Stimulated activated CD4-positive, alpha-beta T cell treated with anti-CD3 and anti-CD28 coated beads, Interleukin-4, amount 100 ng/mL, for 48 hours (primary cell): ENCODE measurements at regions not wholly inside any gene's neighbourhood (a gene's known extent, or its start where the extent isn't known, plus 50 kb on each side); places are given as distances from the start of the nearest gene placed in this dataset.

ENCODE experiments used
- DNase-seq, 2 donors: peaks; one replicate each; pipeline ENCODE4 v3.0.0-alpha.2; 2020; ENCODE audit warnings: low read depth in 2 of 2

DNA sequence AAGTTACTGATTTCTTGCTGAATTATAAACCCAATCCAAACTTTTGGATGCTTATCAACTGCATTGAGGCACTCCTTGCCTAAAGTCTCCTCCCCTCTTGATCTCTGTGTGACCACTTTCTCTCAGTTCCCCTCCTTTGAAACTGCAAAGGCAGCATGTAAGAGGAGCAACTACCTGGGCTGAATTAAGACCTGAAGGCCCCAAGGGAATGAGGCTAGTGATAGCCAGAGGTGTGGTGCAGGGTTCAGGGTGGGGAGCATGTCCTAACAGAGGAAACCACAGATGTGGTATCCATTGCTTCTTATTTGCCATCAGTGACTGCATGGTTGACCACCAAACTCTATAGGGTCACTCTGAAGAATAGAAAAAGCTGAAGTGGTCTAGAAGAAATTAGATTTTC lies 557.9 kb downstream of the TNS1 start:
- DNase-seq: no peak

DNA sequence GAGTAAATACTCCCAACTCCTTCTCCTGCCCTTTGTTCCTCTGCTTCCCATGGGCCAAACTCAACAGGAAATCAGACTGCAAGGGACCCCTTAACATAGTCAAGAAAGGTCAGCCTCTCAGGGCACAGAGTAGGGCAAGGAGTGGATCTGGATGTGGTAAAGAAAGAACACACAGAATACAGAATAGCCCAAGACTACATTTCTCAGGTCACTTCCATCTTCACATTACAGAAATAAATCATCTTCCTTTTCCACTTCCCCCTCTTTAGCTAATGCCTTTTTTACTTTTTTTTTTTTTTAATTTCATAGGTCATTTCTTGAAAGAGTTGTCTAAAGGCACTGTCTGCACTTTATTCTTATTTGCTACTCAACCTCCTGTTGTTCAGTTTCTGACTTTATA lies 558.3 kb downstream of the TNS1 start:
- no peak for DNase-seq

DNA sequence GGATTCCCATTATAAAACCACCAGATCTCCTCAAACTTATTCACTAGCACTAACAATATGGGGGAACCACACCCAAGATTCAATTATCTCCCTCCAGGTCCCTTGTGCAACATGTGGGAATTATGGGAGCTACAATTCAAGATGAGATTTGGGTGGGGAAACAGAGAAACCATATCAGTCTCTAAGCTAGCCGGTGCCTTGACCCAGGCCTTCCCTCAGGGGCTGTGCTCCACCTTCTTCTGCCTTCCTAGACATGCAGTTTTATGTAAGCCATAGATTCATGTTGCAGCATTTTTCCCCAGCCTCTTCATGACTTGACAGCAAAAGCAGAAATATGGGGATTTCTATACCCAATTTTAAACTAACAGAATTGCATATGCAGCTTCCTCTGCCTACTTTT lies 559.2 kb downstream of the TNS1 start:
- DNase-seq: no peak

DNA sequence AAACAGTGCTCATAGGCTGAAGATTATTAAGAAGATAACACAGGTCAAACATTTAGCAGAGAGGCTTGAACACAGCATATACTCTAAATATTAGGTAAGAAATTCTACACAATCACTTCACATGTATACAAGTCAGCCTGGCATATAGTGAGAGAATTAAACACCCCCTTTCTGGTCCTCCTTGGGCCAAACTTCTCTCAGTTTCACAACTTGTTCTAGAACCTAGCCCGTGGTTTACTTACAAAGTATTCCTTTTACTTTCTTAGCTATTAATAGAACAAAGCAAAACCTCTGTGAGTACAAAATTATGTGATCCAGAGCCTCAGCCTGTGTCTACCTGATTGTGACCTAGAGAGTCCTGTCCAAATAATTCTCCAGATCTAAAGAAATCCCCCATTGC lies 562.8 kb downstream of the TNS1 start:
- no peak for DNase-seq

DNA sequence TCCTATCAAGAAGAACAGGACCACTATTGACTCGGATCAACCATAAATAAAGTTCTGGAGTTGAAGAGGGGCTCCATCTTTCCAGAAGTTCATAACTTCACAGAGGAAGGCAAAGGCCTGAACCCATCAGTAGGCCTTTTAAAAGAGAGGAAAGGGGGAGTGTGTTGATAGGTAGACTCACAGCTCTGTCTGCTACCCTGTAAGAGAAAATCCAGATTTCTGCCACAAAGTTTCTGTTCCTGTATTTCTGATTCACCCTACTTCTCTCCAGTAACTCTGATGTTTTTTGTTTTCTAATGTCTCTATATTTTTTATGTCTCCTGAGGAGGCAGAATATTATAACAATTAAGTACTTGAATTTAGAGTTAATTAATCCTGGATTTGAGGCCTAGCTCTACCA lies 564.0 kb downstream of the TNS1 start:
- no peak for DNase-seq

DNA sequence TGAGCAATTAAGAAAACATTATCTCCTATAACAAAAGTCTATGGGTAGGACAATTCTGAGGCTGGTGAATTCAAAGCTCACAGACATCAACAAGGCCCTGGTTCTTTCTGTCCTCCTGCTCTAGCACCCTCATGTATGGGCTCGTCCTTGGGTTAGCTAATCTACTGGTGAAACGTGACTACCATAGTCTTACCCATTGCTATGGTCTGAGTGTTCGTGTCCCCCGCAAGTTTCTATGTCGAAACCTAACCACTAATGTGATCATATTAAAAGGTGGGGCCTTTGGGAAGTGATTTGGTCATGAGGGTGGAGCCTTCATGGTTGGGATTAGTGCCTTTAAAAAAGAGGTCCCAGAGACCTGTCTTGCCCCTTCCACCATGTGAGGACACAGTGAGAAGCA lies 564.7 kb downstream of the TNS1 start:
- no peak for DNase-seq

DNA sequence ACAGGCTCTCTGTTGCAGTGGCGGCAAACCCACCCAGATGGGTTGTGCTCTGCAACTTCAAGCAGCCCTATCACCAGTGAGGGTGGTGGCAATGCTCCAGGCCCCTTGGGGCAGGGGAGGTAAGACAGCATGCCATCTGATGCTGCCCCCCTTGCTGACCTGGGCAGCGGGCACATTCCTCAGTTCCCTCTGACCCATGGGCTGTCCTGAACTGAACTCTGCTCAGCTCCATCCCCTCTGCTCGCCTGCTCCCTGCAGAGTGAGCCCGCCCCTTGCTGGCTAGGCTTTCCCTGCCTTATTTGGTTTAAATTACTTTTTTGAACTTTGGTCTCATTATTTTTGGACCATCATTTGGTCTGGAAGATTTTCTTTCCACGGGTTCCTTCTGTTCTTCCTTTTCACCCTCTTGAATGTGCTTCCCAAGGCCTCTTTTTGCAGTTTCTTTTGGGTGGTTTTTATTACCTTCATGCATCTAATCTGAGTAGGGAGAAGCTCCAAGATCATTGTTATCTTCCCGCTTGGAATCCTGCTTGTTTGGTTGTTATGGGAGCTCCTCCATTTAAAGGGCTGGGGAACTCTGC lies 565.4 kb downstream of the TNS1 start:
- no peak for DNase-seq

DNA sequence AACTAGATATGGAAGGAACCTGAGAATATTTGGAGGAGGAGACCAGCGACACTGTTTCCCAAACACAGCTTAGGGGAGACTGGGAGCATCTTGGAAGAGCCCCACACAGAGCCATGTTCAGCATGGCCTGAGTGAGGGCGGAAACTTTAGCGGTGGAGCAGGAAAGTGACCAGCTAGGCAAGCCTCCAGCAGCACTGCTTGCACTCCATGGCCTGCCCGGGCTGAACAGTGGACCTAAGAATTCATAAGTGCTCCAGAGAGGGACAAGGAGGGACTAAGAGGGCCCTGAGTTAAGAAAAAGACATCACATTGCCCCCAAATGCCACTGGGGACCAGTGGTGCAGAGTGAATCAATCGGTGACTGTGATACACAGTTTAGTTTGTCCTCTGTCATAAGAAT lies 566.4 kb downstream of the TNS1 start:
- no peak for DNase-seq

DNA sequence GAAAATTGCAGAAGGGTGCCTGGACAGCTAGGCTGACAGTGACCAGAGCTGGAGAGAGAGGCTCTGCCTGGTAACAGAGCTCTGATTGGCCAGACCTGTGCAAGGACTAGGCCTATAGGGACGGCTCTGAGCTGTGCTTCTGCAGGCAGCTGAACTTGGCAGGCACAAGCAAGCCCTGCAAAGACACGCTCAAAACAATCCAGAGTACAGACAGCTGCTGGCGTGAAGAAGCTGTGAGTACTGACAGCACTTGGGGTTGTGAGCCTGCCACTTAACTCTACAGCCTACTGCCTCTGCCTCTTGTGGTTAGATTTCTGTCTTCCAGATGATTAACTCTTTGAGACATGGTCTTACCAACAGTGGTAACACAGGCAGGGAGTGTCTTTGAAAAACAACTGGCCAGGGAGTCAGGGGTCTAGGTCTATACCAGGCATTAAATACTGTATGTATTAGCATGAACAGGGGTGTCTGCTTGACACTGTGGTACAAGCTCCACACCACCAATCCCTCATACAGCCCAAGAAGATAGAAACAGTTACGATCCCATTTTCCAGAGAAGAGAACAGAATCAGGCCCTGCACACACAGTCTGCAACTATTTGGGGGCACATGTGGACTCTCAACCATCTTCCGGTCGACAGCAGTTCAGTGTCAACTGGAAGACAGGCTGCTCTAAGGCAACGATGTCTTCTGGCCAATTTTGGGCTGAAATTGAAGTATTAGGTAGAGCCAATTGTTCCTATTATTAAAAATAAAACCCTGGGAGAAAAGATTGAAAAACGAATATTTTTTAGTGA lies 568.4 kb downstream of the TNS1 start:
- no peak for DNase-seq

DNA sequence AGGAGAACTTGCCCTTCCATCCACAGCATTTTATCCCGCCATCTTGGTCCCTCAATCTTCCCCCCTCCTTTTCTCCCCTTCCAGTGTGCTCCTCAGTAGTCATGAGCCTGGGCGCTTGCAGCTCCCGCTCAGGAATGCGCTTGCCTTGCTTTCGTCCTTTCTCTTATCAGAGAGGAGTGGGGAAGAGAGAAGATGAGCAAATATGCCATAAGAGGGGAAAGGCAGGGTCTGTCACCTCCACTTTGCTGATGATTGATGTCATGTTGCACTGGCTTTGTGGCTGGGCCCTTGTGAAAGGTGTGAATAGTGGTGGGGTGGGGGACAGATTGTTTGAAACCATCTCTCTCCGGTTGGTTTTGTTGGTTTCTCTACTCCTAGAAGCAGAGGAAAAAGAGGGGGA lies 569.3 kb downstream of the TNS1 start:
- DNase-seq: no peak

DNA sequence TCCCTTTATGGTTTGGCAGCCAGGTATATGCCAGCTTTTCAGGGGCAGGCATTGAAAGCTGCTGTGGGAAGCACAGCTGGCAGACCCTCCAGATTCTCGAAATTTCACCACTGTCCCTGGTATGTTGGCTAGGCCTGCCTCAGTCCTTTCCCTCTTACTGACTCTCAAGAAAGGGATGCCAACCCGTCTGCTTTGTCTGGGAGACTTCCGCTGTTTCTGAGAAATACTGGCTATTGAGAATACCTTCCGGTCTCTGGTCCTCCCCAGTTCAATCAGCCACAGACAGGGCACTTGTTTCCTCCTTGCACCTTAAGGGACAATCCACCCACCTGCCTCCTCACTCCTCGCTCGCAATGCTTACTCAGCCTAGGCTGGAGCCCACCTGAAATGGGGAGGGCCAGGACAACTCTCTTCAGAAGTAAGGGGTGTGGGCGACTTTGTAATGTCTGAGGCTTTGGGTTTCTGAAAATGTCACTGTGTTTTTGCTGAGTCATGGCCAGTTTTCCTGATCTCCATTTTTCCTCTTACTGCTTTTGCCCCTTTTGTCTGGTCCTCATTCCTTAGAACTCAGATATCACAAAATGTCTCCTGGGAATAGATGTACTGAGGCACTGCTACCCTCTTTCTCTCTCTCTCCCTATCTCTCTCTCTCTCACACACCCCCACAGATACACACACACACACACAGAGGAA lies 571.1 kb downstream of the TNS1 start:
- DNase-seq: no peak

DNA sequence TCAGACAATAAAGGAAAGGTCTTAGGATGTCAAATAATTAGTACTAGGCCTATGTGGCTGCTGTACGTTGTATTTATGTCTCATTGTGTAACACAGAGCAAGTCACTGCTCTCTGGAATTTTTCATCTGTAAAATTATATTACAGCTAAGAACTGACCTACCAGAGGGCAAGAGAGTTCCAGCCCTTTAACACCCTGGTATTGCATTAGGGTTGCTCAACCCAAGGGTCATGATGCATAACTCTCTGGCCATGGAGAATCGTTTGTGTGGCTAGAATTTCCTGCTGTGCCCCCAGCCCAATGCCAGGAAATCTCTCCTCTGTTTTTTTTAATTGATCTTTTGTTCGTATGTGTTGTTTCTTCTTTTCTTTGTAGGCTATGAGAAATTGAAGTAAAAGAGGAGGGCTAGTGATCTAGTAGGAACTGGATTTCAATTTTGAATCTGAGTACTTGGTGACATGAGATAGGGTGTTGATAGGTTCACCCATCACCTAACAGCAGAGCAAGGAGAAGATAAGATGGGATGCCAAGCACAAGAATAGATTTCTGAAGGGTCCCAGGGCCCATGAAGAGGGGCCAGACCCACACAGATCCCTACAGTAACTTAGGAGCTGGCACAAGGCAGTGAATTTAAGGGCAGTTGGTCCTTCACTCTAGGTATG lies 571.2 kb upstream of the TNP1 start:
- no peak for DNase-seq

DNA sequence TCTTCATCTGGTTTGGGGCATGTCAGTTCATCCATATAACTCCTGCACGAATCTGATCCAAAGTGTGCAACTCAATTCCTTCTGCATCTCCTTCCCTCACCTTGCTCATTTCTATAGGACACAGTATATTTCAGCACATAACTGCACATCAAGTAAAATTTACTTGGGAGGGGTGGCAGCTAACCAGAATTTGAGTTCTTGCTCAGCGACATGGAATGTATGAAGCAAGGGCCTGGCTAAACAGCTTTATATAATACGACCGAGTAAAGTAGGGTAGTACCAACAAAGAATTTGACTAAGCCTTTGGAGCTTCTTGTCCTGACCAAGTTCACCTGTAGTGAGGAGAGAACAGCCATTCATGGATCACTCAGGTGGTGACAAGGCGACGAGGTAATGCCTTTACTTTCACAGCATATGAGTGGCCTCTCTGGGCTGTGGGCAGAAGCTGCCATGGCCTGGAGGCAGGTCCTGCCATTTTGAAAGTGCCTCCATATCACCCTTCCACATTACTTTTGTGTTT lies 570.2 kb upstream of the TNP1 start:
- no peak for DNase-seq

DNA sequence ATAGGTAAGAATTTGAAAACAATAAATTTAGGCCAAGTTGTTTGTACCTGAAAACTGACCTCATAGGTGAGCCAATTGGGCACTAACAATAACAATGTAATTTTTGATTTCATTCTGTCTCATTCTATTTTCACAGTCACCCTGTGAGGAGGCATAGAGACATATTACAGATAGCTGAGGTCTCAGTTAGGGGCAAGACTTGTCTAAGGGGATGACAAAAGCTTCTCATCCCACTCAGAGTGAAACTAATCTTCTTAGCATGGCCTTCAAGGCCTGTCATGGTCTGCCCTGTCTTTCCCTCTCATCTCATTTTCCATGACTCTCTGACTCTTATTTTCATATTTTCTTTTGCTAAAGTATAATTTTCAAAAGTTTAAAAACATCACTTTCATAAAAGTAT lies 562.0 kb upstream of the TNP1 start:
- DNase-seq: no peak

DNA sequence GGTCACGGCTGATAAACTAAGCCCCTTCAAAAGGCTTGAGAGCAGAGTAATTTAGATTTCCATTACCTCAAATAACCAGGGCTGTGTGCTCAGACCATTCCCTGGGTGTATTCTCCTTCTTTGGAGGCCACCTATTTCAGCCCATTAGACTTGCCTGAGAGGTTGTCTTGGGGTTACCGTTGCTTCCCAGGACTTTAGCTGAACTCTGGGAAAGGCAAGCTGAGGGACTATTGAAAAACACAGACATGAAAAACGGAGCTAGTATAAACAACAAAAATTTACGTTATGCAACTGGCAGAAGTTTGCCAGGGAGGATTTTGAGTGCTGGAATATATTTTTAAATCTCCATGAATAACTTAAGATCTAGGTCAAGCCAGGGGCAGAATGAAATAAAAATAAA lies 561.0 kb upstream of the TNP1 start:
- no peak for DNase-seq

DNA sequence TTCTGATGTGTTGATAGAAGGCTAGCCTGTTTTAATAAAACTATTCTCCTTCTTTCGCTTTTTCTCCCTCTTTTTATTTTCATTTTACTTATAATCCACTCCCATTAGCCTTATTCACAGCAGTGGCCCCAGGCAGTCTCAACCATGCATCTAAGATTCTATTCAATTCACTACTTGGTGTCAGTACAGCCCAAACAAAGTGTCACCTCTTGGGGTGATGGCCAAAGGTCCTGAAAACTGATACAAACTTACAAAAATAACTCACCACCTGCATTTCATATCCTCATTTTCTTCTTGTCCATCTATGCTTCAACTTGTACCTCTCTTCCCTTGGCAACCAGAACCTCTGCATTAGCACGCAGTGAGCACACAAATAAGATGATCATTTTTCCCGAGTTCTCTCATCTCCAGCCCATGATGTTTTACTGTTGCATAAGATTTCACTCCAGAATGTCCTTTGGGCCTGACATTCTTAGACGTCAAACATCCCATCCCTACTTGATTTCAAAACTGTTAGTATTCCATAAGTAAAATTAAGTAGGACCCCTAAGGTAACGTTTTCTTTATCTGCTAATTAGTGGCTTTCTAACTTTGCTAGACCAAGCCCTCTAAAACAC lies 559.3 kb upstream of the TNP1 start:
- DNase-seq: no peak

DNA sequence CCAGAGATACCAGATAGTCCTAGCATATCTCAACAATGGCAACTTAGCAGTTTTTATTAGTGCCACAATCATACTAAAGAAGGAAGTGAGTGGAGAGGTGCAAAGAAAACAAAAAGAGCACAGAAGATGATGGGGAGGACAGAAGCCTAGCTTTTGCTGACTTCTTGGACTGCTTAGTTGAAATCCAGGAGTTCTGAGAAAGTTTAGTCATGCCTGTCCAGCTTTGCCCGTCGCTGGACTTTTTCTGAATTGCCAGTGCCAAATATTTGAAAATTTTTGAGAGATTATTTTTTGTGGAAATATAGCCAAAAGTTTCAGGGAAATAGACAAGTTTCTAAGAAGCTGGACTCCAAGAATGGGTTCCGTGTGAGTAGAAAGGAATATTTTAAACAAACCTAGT lies 558.7 kb upstream of the TNP1 start:
- no peak for DNase-seq

DNA sequence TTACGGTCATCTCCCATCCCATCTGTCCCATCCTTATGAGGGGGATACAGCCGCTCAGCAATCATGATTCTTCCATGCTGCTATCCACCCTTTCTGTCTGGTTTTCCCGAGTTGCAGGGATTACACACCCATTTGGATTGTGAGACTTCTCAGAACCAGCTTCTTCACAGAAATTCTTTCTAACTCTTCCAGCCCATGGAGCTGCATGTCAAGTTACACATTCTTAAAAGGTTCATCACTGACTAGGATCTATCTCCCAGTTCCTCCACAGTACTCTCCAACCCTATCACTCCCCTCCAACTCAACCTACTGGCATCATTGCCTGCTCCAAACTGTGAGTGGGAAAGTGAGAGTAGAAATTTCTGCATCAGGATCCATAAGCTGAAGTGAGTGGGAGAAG lies 558.2 kb upstream of the TNP1 start:
- no peak for DNase-seq

DNA sequence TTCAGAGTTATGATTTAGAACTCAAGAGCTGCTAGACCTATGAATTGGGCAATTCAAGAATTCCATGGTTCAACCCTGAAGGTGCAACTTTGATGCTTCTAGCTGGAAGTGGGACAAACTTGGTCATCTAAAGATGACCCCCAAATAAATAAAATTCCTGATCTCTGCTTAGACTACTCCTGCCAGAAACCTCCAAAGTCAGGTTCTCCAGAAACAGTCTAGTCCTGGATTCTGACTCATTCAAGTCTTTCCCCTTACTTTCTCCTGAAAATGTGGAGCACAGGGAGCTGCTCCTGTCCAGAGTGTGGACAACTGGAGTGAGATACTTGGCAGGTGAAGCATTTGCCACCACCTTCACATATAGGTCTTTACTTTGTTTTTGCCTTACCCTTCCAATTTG lies 557.7 kb upstream of the TNP1 start:
- DNase-seq: no peak

DNA sequence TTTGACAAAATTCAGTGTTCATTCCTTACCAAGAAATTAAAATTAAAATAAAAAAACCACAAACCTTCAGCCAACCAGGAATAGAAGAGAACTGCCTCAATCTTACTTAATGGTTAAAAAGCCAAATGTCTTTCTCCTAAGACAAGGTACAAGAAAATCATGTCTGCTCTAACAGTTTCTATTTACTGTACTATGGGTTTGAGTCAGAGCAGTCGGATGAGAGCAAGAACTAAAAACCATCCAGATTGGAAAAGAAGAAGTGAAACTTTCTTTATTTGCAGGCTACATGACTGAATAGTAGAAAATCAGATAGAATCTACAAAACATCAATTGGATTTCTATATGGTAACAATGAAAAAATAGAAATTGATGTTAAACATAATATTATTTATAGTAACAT lies 555.5 kb upstream of the TNP1 start:
- no peak for DNase-seq

DNA sequence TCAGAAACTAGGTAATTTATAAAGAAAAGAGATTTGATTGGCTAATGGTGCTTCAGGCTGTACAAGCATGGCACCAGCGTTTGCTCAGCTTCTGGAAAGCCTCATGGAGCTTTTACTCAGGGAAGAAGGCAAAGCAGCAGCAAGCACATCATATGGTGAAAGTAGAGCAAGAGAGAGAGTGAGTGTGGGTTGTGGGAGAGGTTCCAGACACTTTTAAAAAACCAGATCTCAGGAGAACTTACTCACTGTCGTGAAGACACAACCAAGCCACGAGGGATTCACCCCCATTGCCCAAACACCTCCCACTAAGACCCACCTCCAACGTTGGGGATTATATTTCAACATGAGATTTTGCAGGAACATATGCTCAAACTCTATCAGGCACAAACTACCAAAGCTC lies 554.6 kb upstream of the TNP1 start:
- DNase-seq: no peak

DNA sequence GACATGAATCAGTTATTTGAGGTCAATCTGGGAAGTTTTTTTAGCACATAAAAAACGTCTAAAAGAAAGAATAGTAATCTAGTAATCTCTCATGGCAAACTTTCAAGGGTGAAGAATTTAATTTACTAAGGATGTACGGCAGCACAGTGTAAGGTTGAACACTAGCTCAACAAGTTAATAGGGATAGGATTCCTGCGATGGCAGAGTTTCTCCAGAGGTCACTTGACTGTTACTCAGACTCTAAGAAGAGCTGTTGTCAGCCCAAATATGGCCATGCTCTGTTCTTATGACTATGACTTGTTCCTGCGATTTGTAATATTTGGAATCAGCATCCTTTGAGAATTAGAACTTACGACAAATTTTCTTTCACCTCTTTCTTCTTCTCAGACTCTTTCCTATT lies 553.3 kb upstream of the TNP1 start:
- DNase-seq: no peak
